ENCODE measurements at regions not wholly inside any gene's neighbourhood (a gene's known extent, or its start where the extent isn't known, plus 50 kb on each side); places are given as distances from the start of the nearest gene placed in this dataset.

- no peak for TF ChIP-seq CTCF (IDR thresholded peaks at IDR 0.05; ENCODE audit: low read depth, low read length, poor library complexity, severe bottlenecking)
- no peak for TF ChIP-seq EZH2phosphoT487 (IDR thresholded peaks at IDR 0.05; ENCODE audit: borderline replicate concordance, low read length)
Observed at GRCh38 chr4:140305053-140305452, 68.4 kb upstream of the SCOC start.

Data from DOHH2 (cell line).